ENCODE measurements at regions not wholly inside any gene's neighbourhood (a gene's known extent, or its start where the extent isn't known, plus 50 kb on each side); places are given as distances from the start of the nearest gene placed in this dataset.

DNA sequence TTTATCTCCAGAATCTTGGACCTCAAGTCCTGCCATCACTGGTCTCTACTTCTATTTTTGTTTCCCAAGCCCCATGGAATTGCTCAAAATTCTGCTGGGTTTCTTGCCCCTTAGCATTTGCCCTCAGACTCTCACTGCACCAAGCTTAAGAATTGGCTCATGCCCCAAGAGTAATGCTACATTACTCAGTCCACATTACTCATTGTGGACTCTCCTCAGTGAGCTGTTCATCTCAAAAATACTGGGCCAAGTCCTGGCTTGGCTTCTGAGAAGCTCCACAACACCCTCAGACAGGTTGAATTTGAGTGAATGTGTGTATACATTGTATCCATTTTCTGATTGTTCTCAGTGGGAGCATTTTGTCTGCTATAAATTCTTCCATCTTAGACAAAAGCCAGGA, 364.4 kb upstream of the ARHGEF26 start:
- no peak for TF ChIP-seq CTCF (IDR thresholded peaks at IDR 0.05; ENCODE audit: extremely low read depth, missing control alignments)
- DNase-seq (ENCODE audit: low spot score): no peak

- DNase-seq (ENCODE audit: low spot score): no peak
- TF ChIP-seq CTCF (IDR thresholded peaks at IDR 0.05; ENCODE audit: extremely low read depth, missing control alignments): no peak
Observed at GRCh38 chr3:153757839-153758238, 363.4 kb upstream of the ARHGEF26 start.

- no peak for TF ChIP-seq CTCF (IDR thresholded peaks at IDR 0.05; ENCODE audit: extremely low read depth, missing control alignments)
Observed at GRCh38 chr3:153760948-153761347, 360.2 kb upstream of the ARHGEF26 start.

GRCh38 chr3:153762411-153763235, 358.6 kb upstream of the ARHGEF26 start:
- no peak for DNase-seq (ENCODE audit: low spot score)
- TF ChIP-seq CTCF (IDR thresholded peaks at IDR 0.05; ENCODE audit: extremely low read depth, missing control alignments): no peak

More at GRCh38 chr3:153760948-153761347, 360.2 kb upstream of the ARHGEF26 start:
- no peak for DNase-seq (ENCODE audit: low spot score)

DNA sequence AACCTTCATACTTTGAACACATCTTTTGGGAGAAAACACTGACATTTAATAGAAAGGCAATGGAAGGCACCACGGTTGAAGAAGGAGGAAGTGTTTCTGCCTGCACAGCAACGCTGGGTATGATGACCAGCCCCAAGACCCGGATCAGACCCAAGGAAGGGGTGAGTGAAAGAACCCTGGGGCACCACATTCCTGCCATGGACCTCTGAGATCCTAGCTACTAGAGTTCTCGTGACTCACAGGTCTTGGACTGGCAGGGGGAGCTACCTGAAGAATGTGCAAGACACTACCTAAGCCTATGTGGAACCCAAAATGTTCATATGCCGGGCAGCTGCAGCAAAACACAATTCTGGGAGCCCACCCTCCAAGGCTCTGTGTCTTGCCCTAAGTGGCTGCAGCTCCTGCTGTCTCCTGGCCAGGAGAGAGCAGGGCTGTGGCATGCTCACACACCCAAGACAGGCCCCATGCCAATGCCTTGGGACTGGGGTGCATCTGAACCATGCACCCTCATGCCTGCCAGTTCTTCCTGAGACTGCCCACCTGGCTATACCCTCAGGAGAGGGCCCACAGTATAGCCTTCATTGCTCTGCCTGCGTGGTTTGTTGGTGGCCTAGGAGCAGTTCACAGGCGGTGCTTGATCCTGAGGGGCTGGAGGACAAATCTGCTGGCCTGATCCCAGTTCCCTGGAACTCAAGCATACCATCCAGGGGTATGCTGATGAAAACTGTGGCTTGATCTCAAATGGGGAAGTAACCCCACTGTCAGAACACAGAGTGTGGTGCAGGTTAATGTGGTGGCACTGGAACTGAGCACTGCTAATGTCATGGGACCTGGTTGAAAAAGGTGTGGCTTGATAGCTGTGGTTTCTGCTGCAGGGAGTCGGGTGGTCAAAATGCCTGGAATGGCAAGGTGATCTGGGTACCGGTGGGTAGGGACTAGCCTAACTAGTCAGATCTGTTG, 353.3 kb upstream of the ARHGEF26 start:
- no peak for TF ChIP-seq CTCF (IDR thresholded peaks at IDR 0.05; ENCODE audit: extremely low read depth, missing control alignments)
- no peak for DNase-seq (ENCODE audit: low spot score)

GRCh38 chr3:153768561-153769469, 352.4 kb upstream of the ARHGEF26 start:
- DNase-seq (ENCODE audit: low spot score): peak; percentile 53

More at GRCh38 chr3:153768561-153769469, 352.4 kb upstream of the ARHGEF26 start:
- peak; percentile 76 for TF ChIP-seq CTCF (IDR thresholded peaks at IDR 0.05; ENCODE audit: extremely low read depth, missing control alignments)
